ENCODE measurements at regions not wholly inside any gene's neighbourhood (a gene's known extent, or its start where the extent isn't known, plus 50 kb on each side); places are given as distances from the start of the nearest gene placed in this dataset.

GRCh38 chr10:126846469-126846868, 58.8 kb upstream of the DOCK1 start:
- Histone ChIP-seq H3K79me2 (ENCODE audit: control insufficient read depth, insufficient read depth, low read length) (no peaks in the 10 kb centered on the region), H3K9ac (replicated peaks; ENCODE audit: extremely low read depth, insufficient read depth, low read length) (no peak overlapping the region), H4K20me1 (replicated peaks; ENCODE audit: control insufficient read depth, extremely low read depth, insufficient read depth, low read length) (no peaks in the 10 kb centered on the region), H3K27me3 (ENCODE audit: control insufficient read depth in 2 of 2, insufficient read depth in 2 of 2, low read length in 2 of 2) (no peaks in the 10 kb centered on the region), H3K4me2 (ENCODE audit: insufficient read depth, low read length) (no peak overlapping the region), H3K9me3 (replicated peaks; ENCODE audit: control insufficient read depth, insufficient read depth, low read length) (no peaks in the 10 kb centered on the region), H2AFZ (ENCODE audit: low read depth, low read length) (no peak overlapping the region), H3K27ac (ENCODE audit: insufficient read depth, low read depth, low read length) (no peak overlapping the region), H3K4me1 (ENCODE audit: control insufficient read depth, extremely low read depth, insufficient read depth, low read length) (no peaks in the 10 kb centered on the region), H3K9me1 (replicated peaks; ENCODE audit: control insufficient read depth, extremely low read depth, insufficient read depth, low read length) (no peaks in the 10 kb centered on the region), H3K36me3 (ENCODE audit: control insufficient read depth in 2 of 2, extremely low read depth in 1 of 2, insufficient read depth in 2 of 2, low read length in 2 of 2) (no peaks in the 10 kb centered on the region), H3K4me3 (replicated peaks in 1 of 3; ENCODE audit: insufficient read depth in 1 of 3, low read depth in 1 of 3, low read length in 3 of 3) (no peak overlapping the region)
- ChIA-PET CTCF (no interaction called here), POLR2A (interaction anchor here (0.6 kb wide), 1 partner anchor 531 kb away, joined by 4 read pairs; no protein-coding TSS in a partner anchor)
- intact Hi-C loops (cut with micrococcal nuclease) = no loop called here
- dilution Hi-C loops (cut with MboI; ENCODE audit: extremely low pct_ligation_motif_present, low sequenced_read_pairs) = no loop called here
- no peak for FAIRE-seq
- no TSS peak for BruUV-seq (replicated peaks)
- DNase-seq (ENCODE audit: low read depth, low spot score) = no peak
- no peak for TF ChIP-seq MAX (IDR thresholded peaks at IDR 0.05; ENCODE audit: insufficient read depth, insufficient read length)

- no peak overlapping the region for H3K27ac ChIP-seq (ENCODE audit: insufficient read depth, low read depth, low read length)
- no peaks in the 10 kb centered on the region for H4K20me1 ChIP-seq (replicated peaks; ENCODE audit: control insufficient read depth, extremely low read depth, insufficient read depth, low read length)
- H2AFZ ChIP-seq (ENCODE audit: low read depth, low read length) = no peak overlapping the region
- no TSS peak for BruUV-seq (replicated peaks)
- ChIA-PET CTCF (no interaction called here), POLR2A (interaction anchor here (0.6 kb wide), 1 partner anchor 530 kb away, joined by 4 read pairs; no protein-coding TSS in a partner anchor)
- no peaks in the 10 kb centered on the region for H3K27me3 ChIP-seq (ENCODE audit: control insufficient read depth in 2 of 2, insufficient read depth in 2 of 2, low read length in 2 of 2)
- H3K79me2 ChIP-seq (ENCODE audit: control insufficient read depth, insufficient read depth, low read length) = no peaks in the 10 kb centered on the region
- FAIRE-seq (no peak), DNase-seq (ENCODE audit: low read depth, low spot score) (no peak)
- H3K9ac ChIP-seq (replicated peaks; ENCODE audit: extremely low read depth, insufficient read depth, low read length) = no peak overlapping the region
- no peaks in the 10 kb centered on the region for H3K9me1 ChIP-seq (replicated peaks; ENCODE audit: control insufficient read depth, extremely low read depth, insufficient read depth, low read length)
- dilution Hi-C loops (cut with MboI; ENCODE audit: extremely low pct_ligation_motif_present, low sequenced_read_pairs) (no loop called here), intact Hi-C loops (cut with micrococcal nuclease) (no loop called here)
- no peaks in the 10 kb centered on the region for H3K9me3 ChIP-seq (replicated peaks; ENCODE audit: control insufficient read depth, insufficient read depth, low read length)
- TF ChIP-seq POLR2A (IDR thresholded peaks at IDR 0.05; ENCODE audit: low read depth, low read length) = no peak
- TF ChIP-seq FOS (IDR thresholded peaks at IDR 0.05; ENCODE audit: borderline replicate concordance, insufficient read depth, low read length) = no peak
- TF ChIP-seq MYC (IDR thresholded peaks at IDR 0.05; ENCODE audit: low read depth, low read length) = no peak
- TF ChIP-seq CTCF (IDR thresholded peaks at IDR 0.05; ENCODE audit: extremely low read depth in 1 of 2, insufficient read depth in 1 of 2, low read depth in 1 of 2, low read length in 2 of 2) = no peak
- TF ChIP-seq JUN (IDR thresholded peaks at IDR 0.05; ENCODE audit: borderline replicate concordance, insufficient read depth, insufficient read length, low read depth) = no peak
- TF ChIP-seq MAX (IDR thresholded peaks at IDR 0.05; ENCODE audit: insufficient read depth, insufficient read length) = no peak
- TF ChIP-seq GATA2 (IDR thresholded peaks at IDR 0.05; ENCODE audit: insufficient read depth, insufficient read length, low read depth, low read length) = no peak
- TF ChIP-seq POLR2AphosphoS5 (IDR thresholded peaks at IDR 0.05; ENCODE audit: insufficient read depth, low read depth, low read length) = no peak
- no peak for TF ChIP-seq EZH2 (IDR thresholded peaks at IDR 0.05; ENCODE audit: borderline replicate concordance, low read depth, low read length, severe bottlenecking)
- H3K4me3 ChIP-seq (replicated peaks in 1 of 3; ENCODE audit: insufficient read depth in 1 of 3, low read depth in 1 of 3, low read length in 3 of 3) = no peak overlapping the region
- H3K36me3 ChIP-seq (ENCODE audit: control insufficient read depth in 2 of 2, extremely low read depth in 1 of 2, insufficient read depth in 2 of 2, low read length in 2 of 2) = no peaks in the 10 kb centered on the region
- no peak overlapping the region for H3K4me2 ChIP-seq (ENCODE audit: insufficient read depth, low read length)
- H3K4me1 ChIP-seq (ENCODE audit: control insufficient read depth, extremely low read depth, insufficient read depth, low read length) = no peaks in the 10 kb centered on the region
These were observed 58.3 kb upstream of the DOCK1 start for GRCh38 chr10:126846959-126847358.

All from endothelial cell of umbilical vein (primary cell).